GM12878 (cell line): ENCODE measurements at regions not wholly inside any gene's neighbourhood (a gene's known extent, or its start where the extent isn't known, plus 50 kb on each side); places are given as distances from the start of the nearest gene placed in this dataset.

Experiments used
- ATAC-seq: fragments of 200-7000 bp; cut with Tn5 transposase; 3 replicates; pipeline ENCODE4 v1.9.1; 2020; ENCODE audit warnings: mild to moderate bottlenecking, moderate library complexity
- BruUV-seq: library from RNA; stranded (reverse); fragments of 400-500 nt; replicated peaks from 2 replicates; lab custom pipeline; 2021; lab: Mats Ljungman, UMichigan
- CTCF ChIA-PET: fragments of 300-600 bp; sonication (Branson Sonifier 250); formaldehyde crosslinking; extraction: SDS; loops from one replicate; lab custom pipeline; 2021; ENCODE audit warnings: inconsistent platforms; lab: Yijun Ruan, JAX
- POLR2A ChIA-PET: fragments of 350-600 bp; formaldehyde crosslinking; extraction: SDS; loops from one replicate; lab custom pipeline; 2021; ENCODE audit warnings: inconsistent platforms; lab: Charles Lee
- RAD21 ChIA-PET: fragments of 300-600 bp; sonication (Branson Sonifier 250); formaldehyde crosslinking; loops from one replicate; lab custom pipeline; 2023; ENCODE audit warnings: antibody characterized with exemption; ENCODE audit not compliant: unreplicated experiment; lab: Charles Lee
- SMC1A ChIA-PET: fragments of 300-600 bp; sonication (Branson Sonifier 250); formaldehyde crosslinking; loops from one replicate; lab custom pipeline; 2023; ENCODE audit not compliant: unreplicated experiment, uncharacterized antibody; lab: Charles Lee
- DNase-seq: peaks from one replicate; pipeline ENCODE4 v3.0.0-alpha.2; 2011; ENCODE audit warnings: low read depth, low spot score
- FAIRE-seq: peaks from 3 replicates; lab custom pipeline; 2011; peaks lifted over from hg19 to GRCh38; lab: Jason Lieb, UNC
- H2AFZ ChIP-seq: 2 replicates; pipeline ENCODE4 v1.6.0; 2011; ENCODE audit warnings: low read depth, low read length, control low read depth; ENCODE audit not compliant: control insufficient read depth
- H3K27ac ChIP-seq: 2 replicates; pipeline ENCODE4 v1.5.1; 2011; ENCODE audit warnings: control low read depth; ENCODE audit not compliant: control insufficient read depth, insufficient read depth
- H3K27me3 ChIP-seq, 2 experiments: replicated peaks in 1 of 2; 2 replicates each; pipeline versions ENCODE4 v1.6.0 to v1.6.1; 2011; ENCODE audit warnings: low read length in 1 of 2; ENCODE audit not compliant: control insufficient read depth in 2 of 2, insufficient read depth in 2 of 2
- H3K36me3 ChIP-seq, 2 experiments: 2 replicates each; pipeline ENCODE4 v1.5.1; 2011; ENCODE audit warnings: low read length in 1 of 2; ENCODE audit not compliant: control insufficient read depth in 2 of 2, insufficient read depth in 2 of 2
- H3K4me1 ChIP-seq: 2 replicates; pipeline ENCODE4 v1.6.1; 2011; ENCODE audit warnings: mild to moderate bottlenecking, low read length, moderate library complexity, mixed read lengths; ENCODE audit not compliant: control insufficient read depth, insufficient read depth
- H3K4me2 ChIP-seq: 2 replicates; pipeline ENCODE4 v1.6.0; 2011; ENCODE audit warnings: control low read depth; ENCODE audit not compliant: control insufficient read depth, insufficient read depth
- H3K4me3 ChIP-seq: fragments of 200-600 bp; sonication (generic); 2 replicates; pipeline ENCODE4 v1.5.1; 2016
- H3K79me2 ChIP-seq: 2 replicates; pipeline ENCODE4 v1.6.0; 2011; ENCODE audit warnings: low read length; ENCODE audit not compliant: control insufficient read depth, insufficient read depth
- H3K9ac ChIP-seq: 2 replicates; pipeline ENCODE4 v1.8.0; 2011; ENCODE audit warnings: low read length, control low read depth, mixed read lengths; ENCODE audit not compliant: control insufficient read depth, insufficient read depth
- H3K9me3 ChIP-seq: replicated peaks from 3 replicates; pipeline ENCODE4 v1.5.1; 2011; ENCODE audit warnings: mild to moderate bottlenecking, low read length; ENCODE audit not compliant: control insufficient read depth, insufficient read depth
- H4K20me1 ChIP-seq: 2 replicates; pipeline ENCODE4 v1.6.0; 2011; ENCODE audit not compliant: control insufficient read depth, insufficient read depth
- CEBPZ ChIP-seq: fragments of 150-350 bp; IDR thresholded peaks from 2 replicates; pipeline ENCODE4 v1.6.1; 2016; ENCODE audit warnings: low read depth, low read length
- EP300 ChIP-seq, 2 experiments: fragments of 150-350 bp in 1 of 2; IDR thresholded peaks; 2 replicates each; pipeline ENCODE4 v1.6.1; 2011 to 2012; ENCODE audit warnings: low read depth in 2 of 2, low read length in 2 of 2, borderline replicate concordance in 1 of 2, improper control_type of control experiment in 1 of 2, inconsistent platforms in 1 of 2; ENCODE audit not compliant: control insufficient read depth in 1 of 2
- LARP7 ChIP-seq: fragments of 450-650 bp; IDR thresholded peaks from 2 replicates; pipeline ENCODE4 v1.6.1; 2017; ENCODE audit warnings: mild to moderate bottlenecking
- MTA2 ChIP-seq: fragments of 450-650 bp; IDR thresholded peaks from 2 replicates; pipeline ENCODE4 v1.6.1; 2016; ENCODE audit warnings: low read depth, mild to moderate bottlenecking, moderate library complexity
- NFYB ChIP-seq: IDR thresholded peaks from 2 replicates; pipeline ENCODE4 v1.6.1; 2011; ENCODE audit warnings: low read depth, mild to moderate bottlenecking, low read length, improper control_type of control experiment, moderate library complexity; ENCODE audit not compliant: insufficient read depth
- PKNOX1 ChIP-seq: fragments of 450-650 bp; IDR thresholded peaks from 2 replicates; pipeline ENCODE4 v1.6.1; 2016; ENCODE audit warnings: mild to moderate bottlenecking
- RELB ChIP-seq: fragments of 450-650 bp; IDR thresholded peaks from 2 replicates; pipeline ENCODE4 v1.6.1; 2017; ENCODE audit warnings: low read depth, mild to moderate bottlenecking, moderate library complexity
- SMAD5 ChIP-seq: IDR thresholded peaks from 2 replicates; pipeline ENCODE4 v1.6.1; 2016; ENCODE audit warnings: antibody characterized with exemption, low read depth
- YY1 ChIP-seq: IDR thresholded peaks from 2 replicates; pipeline ENCODE4 v1.6.1; 2011; ENCODE audit warnings: low read depth, mild to moderate bottlenecking, low read length
- ZSCAN29 ChIP-seq: fragments of 450-650 bp; IDR thresholded peaks from 2 replicates; pipeline ENCODE4 v1.6.1; 2017; ENCODE audit warnings: mild to moderate bottlenecking, moderate library complexity
- WGBS: methylation state at CpG from one replicate; pipeline ENCODE4 v1.1.6; 2016; ENCODE audit warnings: low lambda C conversion rate; ENCODE audit not compliant: insufficient replicate concordance, insufficient coverage; ENCODE audit errors: missing lambda C conversion rate; 5-methylcytosine and 5-hydroxymethylcytosine counted together
- in situ Hi-C: fragments of 300-500 bp; cut with MboI; formaldehyde crosslinking; loops from 9 replicates; pipeline ENCODE4 v1.14.3; 2018; ENCODE audit warnings: mixed read lengths
- intact Hi-C: fragments of 100-400 bp; cut with micrococcal nuclease; formaldehyde crosslinking; loops from one replicate; pipeline ENCODE4 v1.14.2; 2022; ENCODE audit not compliant: unreplicated experiment

GRCh38 chr3:141431411-141432378 lies 55.1 kb upstream of the RASA2 start:
- no peaks in the 10 kb centered on the region for H4K20me1 ChIP-seq
- no peak overlapping the region for H3K27ac ChIP-seq
- H3K4me1 ChIP-seq: peaks cover 5% of the 10 kb centered on the region; the same call in 1 of the 2 replicates
- CTCF ChIA-PET: interaction anchor here (0.6 to 3.9 kb wide), 12 partner anchors 8 to 127 kb away, joined by 3 to 21 read pairs (median 4); no protein-coding TSS in a partner anchor
- POLR2A ChIA-PET: interaction anchor here (0.6 to 1.6 kb wide), 4 partner anchors 10 to 26 kb away, joined by 3 to 4 read pairs (median 3); no protein-coding TSS in a partner anchor
- no peak overlapping the region for H3K9ac ChIP-seq
- in situ Hi-C loops (no loop called here), intact Hi-C loops (no loop called here)
- peaks cover 53% of the 10 kb centered on the region for H3K79me2 ChIP-seq
- no peaks in the 10 kb centered on the region for H3K27me3 ChIP-seq
- no peaks in the 10 kb centered on the region for H3K9me3 ChIP-seq
- RAD21 ChIA-PET: interaction anchor here (0.7 to 2.1 kb wide), 6 partner anchors 10 to 118 kb away, joined by 3 to 8 read pairs (median 3); no protein-coding TSS in a partner anchor
- H2AFZ ChIP-seq: no peak overlapping the region
- BruUV-seq: no TSS peak
- no peak overlapping the region for H3K4me2 ChIP-seq
- FAIRE-seq (no peak), ATAC-seq (no peak), DNase-seq (no peak)
- no peak overlapping the region for H3K4me3 ChIP-seq
- SMC1A ChIA-PET: interaction anchor here (0.7 to 4.9 kb wide), 17 partner anchors 10 to 129 kb away, joined by 3 to 26 read pairs (median 4); no protein-coding TSS in a partner anchor
- H3K36me3 ChIP-seq: peaks cover 19 to 40% of the 10 kb centered on the region in 2 experiments
- no peak for TF ChIP-seq PKNOX1
- no peak for TF ChIP-seq ZSCAN29
- no peak for TF ChIP-seq RELB
- TF ChIP-seq MTA2: no peak
- TF ChIP-seq NFYB: no peak
- no peak for TF ChIP-seq CEBPZ
- no peak for TF ChIP-seq SMAD5
- no peak for TF ChIP-seq LARP7
- TF ChIP-seq EP300 (IDR thresholded peaks at IDR 0.05; ENCODE audit: borderline replicate concordance in 1 of 2, control insufficient read depth in 1 of 2, low read depth in 2 of 2, low read length in 2 of 2): no peak
- TF ChIP-seq YY1: no peak
- 80% methylated on average over 18 of the region's 18 CpGs for WGBS
